HCT116 (cell line): ENCODE measurements at regions not wholly inside any gene's neighbourhood (a gene's known extent, or its start where the extent isn't known, plus 50 kb on each side); places are given as distances from the start of the nearest gene placed in this dataset.

Experiments used
- ATAC-seq: fragments of 200-7000 bp; cut with Tn5 transposase; 2 replicates; pipeline ENCODE4 v1.9.1; 2020; ENCODE audit warnings: mild to moderate bottlenecking, moderate library complexity
- BruUV-seq: library from RNA; stranded (reverse); fragments of 400-500 nt; replicated peaks from 2 replicates; lab custom pipeline; 2021; lab: Mats Ljungman, UMichigan
- CTCF ChIA-PET: fragments of 300-600 bp; sonication (Branson Sonifier 250); formaldehyde crosslinking; loops from one replicate; lab custom pipeline; 2021; ENCODE audit warnings: antibody characterized with exemption; lab: Charles Lee
- POLR2A ChIA-PET: fragments of 300-600, 350-600 bp; sonication (Branson Sonifier 250); formaldehyde crosslinking; loops from one replicate; lab custom pipeline; 2021; ENCODE audit warnings: antibody characterized with exemption; lab: Charles Lee
- RAD21 ChIA-PET, 2 experiments: fragments of 300-600 bp; sonication (Branson Sonifier 250); formaldehyde crosslinking; loops; one replicate each; lab custom pipeline; 2023; ENCODE audit warnings: low total read pairs in 2 of 2; ENCODE audit not compliant: uncharacterized antibody in 2 of 2, unreplicated experiment in 2 of 2, low non-redundant PET in 1 of 2; lab: Charles Lee
- DNase-seq: peaks from one replicate; pipeline ENCODE4 v3.0.0-alpha.2; 2010; ENCODE audit warnings: low read depth, low spot score
- H2AFZ ChIP-seq: fragments of 200-600 bp; shearing (Covaris generic), sonication (generic); 2 replicates; pipeline ENCODE4 v1.6.1; 2017; ENCODE audit warnings: low read depth, mixed run types, mixed read lengths, antibody characterized with exemption, low read length; ENCODE audit not compliant: poor library complexity, severe bottlenecking
- H3K27ac ChIP-seq: 2 replicates; pipeline ENCODE4 v1.5.1; 2012; ENCODE audit warnings: low read depth, low read length
- H3K27me3 ChIP-seq: fragments of 200-600 bp; sonication (generic); 2 replicates; pipeline ENCODE4 v1.6.1; 2016; ENCODE audit warnings: mixed run types, low read length, mixed read lengths; ENCODE audit not compliant: insufficient read depth
- H3K36me3 ChIP-seq, 2 experiments: fragments of 200-500 bp in 1 of 2; fragments of 200-600 bp in 1 of 2; sonication (Bioruptor generic) in 1 of 2; sonication (generic) in 1 of 2; 2 replicates each; pipeline versions ENCODE4 v1.5.1 to v1.6.1; 2014 to 2016; ENCODE audit warnings: low read length in 2 of 2, inconsistent platforms in 1 of 2, mixed read lengths in 1 of 2, mixed run types in 1 of 2; ENCODE audit not compliant: insufficient read depth in 2 of 2, control insufficient read depth in 1 of 2
- H3K4me1 ChIP-seq, 2 experiments: fragments of 200-600 bp in 1 of 2; sonication (generic) in 1 of 2; 2 replicates each; pipeline versions ENCODE4 v1.5.1 to v1.6.1; 2012 to 2017; ENCODE audit warnings: low read length in 2 of 2, inconsistent platforms in 1 of 2, mild to moderate bottlenecking in 1 of 2, mixed read lengths in 1 of 2, mixed run types in 1 of 2, moderate library complexity in 1 of 2; ENCODE audit not compliant: insufficient read depth in 2 of 2, control insufficient read depth in 1 of 2
- H3K4me2 ChIP-seq: fragments of 200-600 bp; sonication (generic); 2 replicates; pipeline ENCODE4 v1.6.1; 2017; ENCODE audit warnings: mixed run types, low read length, mixed read lengths
- H3K4me3 ChIP-seq, 2 experiments: fragments of 200-600 bp in 1 of 2; sonication (generic) in 1 of 2; replicated peaks in 1 of 2; 2 replicates each; pipeline ENCODE4 v1.5.1; 2011 to 2016; ENCODE audit warnings: low read length in 2 of 2, control low read depth in 1 of 2, low read depth in 1 of 2, mild to moderate bottlenecking in 1 of 2, mixed read lengths in 1 of 2, mixed run types in 1 of 2
- H3K79me2 ChIP-seq: fragments of 200-600 bp; sonication (generic); 2 replicates; pipeline ENCODE4 v1.6.1; 2017; ENCODE audit warnings: mild to moderate bottlenecking, mixed run types, low read length, moderate library complexity, mixed read lengths; ENCODE audit not compliant: insufficient read depth
- H3K9ac ChIP-seq: fragments of 200-600 bp; sonication (generic); 2 replicates; pipeline ENCODE4 v1.6.1; 2016; ENCODE audit warnings: low read length, mixed read lengths
- H3K9me2 ChIP-seq: fragments of 200-600 bp; sonication (generic), shearing (Covaris generic); 2 replicates; pipeline ENCODE4 v1.6.1; 2017; ENCODE audit warnings: mixed run types, mild to moderate bottlenecking, moderate library complexity; ENCODE audit not compliant: insufficient read depth
- H3K9me3 ChIP-seq, 2 experiments: fragments of 200-500 bp in 1 of 2; fragments of 200-600 bp in 1 of 2; sonication (Bioruptor generic) in 1 of 2; sonication (generic) in 1 of 2; 2 replicates each; pipeline ENCODE4 v1.6.1; 2014 to 2017; ENCODE audit warnings: low read length in 2 of 2, mixed read lengths in 2 of 2, inconsistent platforms in 1 of 2, low read depth in 1 of 2, mild to moderate bottlenecking in 1 of 2, mixed run types in 1 of 2, moderate library complexity in 1 of 2; ENCODE audit not compliant: control insufficient read depth in 1 of 2, insufficient read depth in 1 of 2
- H4K20me1 ChIP-seq: fragments of 200-600 bp; sonication (generic), shearing (Covaris generic); 2 replicates; pipeline ENCODE4 v1.6.1; 2017; ENCODE audit warnings: mixed run types, mild to moderate bottlenecking, moderate library complexity; ENCODE audit not compliant: insufficient read depth
- CBX3 ChIP-seq: IDR thresholded peaks from 2 replicates; pipeline ENCODE4 v1.6.1; 2012; ENCODE audit warnings: low read depth
- EGR1 ChIP-seq: IDR thresholded peaks from 2 replicates; pipeline ENCODE4 v1.6.1; 2012; ENCODE audit warnings: low read depth
- ELF1 ChIP-seq: IDR thresholded peaks from 2 replicates; pipeline ENCODE4 v1.6.1; 2012; ENCODE audit warnings: low read depth, borderline replicate concordance
- EZH2 ChIP-seq: fragments of 200-600 bp; sonication (generic); IDR thresholded peaks from 2 replicates; pipeline ENCODE4 v1.6.1; 2017; ENCODE audit warnings: antibody characterized with exemption, mixed run types
- FOSL1 ChIP-seq: IDR thresholded peaks from 2 replicates; pipeline ENCODE4 v1.6.1; 2012; ENCODE audit warnings: low read depth
- JUND ChIP-seq: IDR thresholded peaks from 2 replicates; pipeline ENCODE4 v1.6.1; 2012
- POLR2A ChIP-seq: IDR thresholded peaks from 2 replicates; pipeline ENCODE4 v1.7.0; 2011; ENCODE audit warnings: borderline replicate concordance; ENCODE audit not compliant: insufficient read depth, insufficient read length; ENCODE audit errors: extremely low read depth
- SP1 ChIP-seq: IDR thresholded peaks from 2 replicates; pipeline ENCODE4 v1.6.1; 2012; ENCODE audit warnings: low read depth
- TCF7L2 ChIP-seq: IDR thresholded peaks from 2 replicates; pipeline ENCODE4 v1.7.0; 2011; ENCODE audit warnings: borderline replicate concordance, inconsistent platforms; ENCODE audit not compliant: insufficient read depth, insufficient read length; ENCODE audit errors: extremely low read depth
- ZFX ChIP-seq: fragments of 450-650 bp; IDR thresholded peaks from 2 replicates; pipeline ENCODE4 v1.6.1; 2017
- intact Hi-C: fragments of 100-400 bp; cut with micrococcal nuclease; formaldehyde crosslinking; loops from 2 replicates; pipeline ENCODE4 v1.10.0; 2022
- TF ChIP-seq, protein P1 (sequence below): IDR thresholded peaks from 2 replicates; pipeline ENCODE4 v1.6.1; 2011; ENCODE audit warnings: mild to moderate bottlenecking, low read length, moderate library complexity; ENCODE audit not compliant: insufficient replicate concordance; ENCODE audit errors: extremely low read depth
- TF ChIP-seq, protein P2 (sequence below): IDR thresholded peaks from 2 replicates; pipeline ENCODE4 v1.6.1; 2012; ENCODE audit warnings: low read depth

GRCh38 chr11:8829556-8829955 is 81.4 kb upstream of the AKIP1 start:
- no peaks in the 10 kb centered on the region for H3K27me3 ChIP-seq
- ChIA-PET CTCF (no interaction called here), RAD21 (no interaction called here), POLR2A (no interaction called here)
- H3K4me2 ChIP-seq = no peak overlapping the region
- no peak overlapping the region for H3K9ac ChIP-seq
- no peaks in the 10 kb centered on the region for H3K36me3 ChIP-seq
- TF ChIP-seq SP1 (no peak), JUND (no peak), FOSL1 (no peak), POLR2A (no peak), ZFX (no peak), TCF7L2 (no peak), CBX3 (no peak), EZH2 (no peak), EGR1 (no peak), ELF1 (no peak)
- TF ChIP-seq, protein P1, sequence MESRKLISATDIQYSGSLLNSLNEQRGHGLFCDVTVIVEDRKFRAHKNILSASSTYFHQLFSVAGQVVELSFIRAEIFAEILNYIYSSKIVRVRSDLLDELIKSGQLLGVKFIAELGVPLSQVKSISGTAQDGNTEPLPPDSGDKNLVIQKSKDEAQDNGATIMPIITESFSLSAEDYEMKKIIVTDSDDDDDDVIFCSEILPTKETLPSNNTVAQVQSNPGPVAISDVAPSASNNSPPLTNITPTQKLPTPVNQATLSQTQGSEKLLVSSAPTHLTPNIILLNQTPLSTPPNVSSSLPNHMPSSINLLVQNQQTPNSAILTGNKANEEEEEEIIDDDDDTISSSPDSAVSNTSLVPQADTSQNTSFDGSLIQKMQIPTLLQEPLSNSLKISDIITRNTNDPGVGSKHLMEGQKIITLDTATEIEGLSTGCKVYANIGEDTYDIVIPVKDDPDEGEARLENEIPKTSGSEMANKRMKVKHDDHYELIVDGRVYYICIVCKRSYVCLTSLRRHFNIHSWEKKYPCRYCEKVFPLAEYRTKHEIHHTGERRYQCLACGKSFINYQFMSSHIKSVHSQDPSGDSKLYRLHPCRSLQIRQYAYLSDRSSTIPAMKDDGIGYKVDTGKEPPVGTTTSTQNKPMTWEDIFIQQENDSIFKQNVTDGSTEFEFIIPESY = no peak
- TF ChIP-seq, protein P2, sequence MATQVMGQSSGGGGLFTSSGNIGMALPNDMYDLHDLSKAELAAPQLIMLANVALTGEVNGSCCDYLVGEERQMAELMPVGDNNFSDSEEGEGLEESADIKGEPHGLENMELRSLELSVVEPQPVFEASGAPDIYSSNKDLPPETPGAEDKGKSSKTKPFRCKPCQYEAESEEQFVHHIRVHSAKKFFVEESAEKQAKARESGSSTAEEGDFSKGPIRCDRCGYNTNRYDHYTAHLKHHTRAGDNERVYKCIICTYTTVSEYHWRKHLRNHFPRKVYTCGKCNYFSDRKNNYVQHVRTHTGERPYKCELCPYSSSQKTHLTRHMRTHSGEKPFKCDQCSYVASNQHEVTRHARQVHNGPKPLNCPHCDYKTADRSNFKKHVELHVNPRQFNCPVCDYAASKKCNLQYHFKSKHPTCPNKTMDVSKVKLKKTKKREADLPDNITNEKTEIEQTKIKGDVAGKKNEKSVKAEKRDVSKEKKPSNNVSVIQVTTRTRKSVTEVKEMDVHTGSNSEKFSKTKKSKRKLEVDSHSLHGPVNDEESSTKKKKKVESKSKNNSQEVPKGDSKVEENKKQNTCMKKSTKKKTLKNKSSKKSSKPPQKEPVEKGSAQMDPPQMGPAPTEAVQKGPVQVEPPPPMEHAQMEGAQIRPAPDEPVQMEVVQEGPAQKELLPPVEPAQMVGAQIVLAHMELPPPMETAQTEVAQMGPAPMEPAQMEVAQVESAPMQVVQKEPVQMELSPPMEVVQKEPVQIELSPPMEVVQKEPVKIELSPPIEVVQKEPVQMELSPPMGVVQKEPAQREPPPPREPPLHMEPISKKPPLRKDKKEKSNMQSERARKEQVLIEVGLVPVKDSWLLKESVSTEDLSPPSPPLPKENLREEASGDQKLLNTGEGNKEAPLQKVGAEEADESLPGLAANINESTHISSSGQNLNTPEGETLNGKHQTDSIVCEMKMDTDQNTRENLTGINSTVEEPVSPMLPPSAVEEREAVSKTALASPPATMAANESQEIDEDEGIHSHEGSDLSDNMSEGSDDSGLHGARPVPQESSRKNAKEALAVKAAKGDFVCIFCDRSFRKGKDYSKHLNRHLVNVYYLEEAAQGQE = no peak
- no peak overlapping the region for H3K4me3 ChIP-seq
- no peaks in the 10 kb centered on the region for H3K79me2 ChIP-seq
- no peaks in the 10 kb centered on the region for H3K9me3 ChIP-seq
- peaks cover 3% of the 10 kb centered on the region; the same call in 1 of the 2 replicates for H3K9me2 ChIP-seq
- ATAC-seq = no peak
- no peak for DNase-seq
- H2AFZ ChIP-seq = no peak overlapping the region
- H4K20me1 ChIP-seq = no peaks in the 10 kb centered on the region
- no TSS peak for BruUV-seq
- H3K4me1 ChIP-seq = peaks cover 6 to 19% of the 10 kb centered on the region in 2 experiments
- H3K27ac ChIP-seq = no peak overlapping the region
- intact Hi-C loops = no loop called here
